Hepatocyte (in vitro differentiated cells): ENCODE measurements at regions not wholly inside any gene's neighbourhood (a gene's known extent, or its start where the extent isn't known, plus 50 kb on each side); places are given as distances from the start of the nearest gene placed in this dataset.

Source experiments
- DNase-seq: peaks from one replicate; pipeline ENCODE4 v3.0.0-alpha.2; 2016; ENCODE audit warnings: low spot score
- H2AFZ ChIP-seq: fragments of 200-600 bp; sonication (generic); 2 replicates; pipeline ENCODE4 v1.6.0; 2016; ENCODE audit warnings: antibody characterized with exemption, mild to moderate bottlenecking
- H3K27ac ChIP-seq: fragments of 200-600 bp; sonication (generic); 2 replicates; pipeline ENCODE4 v1.5.1; 2016; ENCODE audit warnings: mild to moderate bottlenecking
- H3K27me3 ChIP-seq: fragments of 200-600 bp; sonication (generic); 2 replicates; pipeline ENCODE4 v1.6.1; 2016
- H3K36me3 ChIP-seq: fragments of 200-600 bp; sonication (generic); replicated peaks from 2 replicates; pipeline ENCODE4 v1.5.1; 2016; ENCODE audit warnings: low read depth; ENCODE audit not compliant: insufficient read depth
- H3K4me1 ChIP-seq: fragments of 200-600 bp; sonication (generic); 2 replicates; pipeline ENCODE4 v1.5.1; 2016; ENCODE audit warnings: mild to moderate bottlenecking, moderate library complexity; ENCODE audit not compliant: insufficient read depth
- H3K4me2 ChIP-seq: fragments of 200-600 bp; sonication (generic); 2 replicates; pipeline ENCODE4 v1.6.0; 2016
- H3K4me3 ChIP-seq: fragments of 200-600 bp; sonication (generic); 2 replicates; pipeline ENCODE4 v1.5.1; 2016; ENCODE audit warnings: mild to moderate bottlenecking
- H3K79me2 ChIP-seq: fragments of 200-600 bp; sonication (generic); 2 replicates; pipeline ENCODE4 v1.6.0; 2017; ENCODE audit warnings: mild to moderate bottlenecking
- H3K9me2 ChIP-seq: fragments of 200-600 bp; sonication (generic); replicated peaks from 2 replicates; pipeline ENCODE4 v1.6.0; 2017; ENCODE audit warnings: mild to moderate bottlenecking; ENCODE audit not compliant: insufficient read depth
- H3K9me3 ChIP-seq: fragments of 200-600 bp; sonication (generic); 2 replicates; pipeline ENCODE4 v1.5.1; 2016; ENCODE audit warnings: low read depth, mild to moderate bottlenecking
- H4K20me1 ChIP-seq: fragments of 200-600 bp; sonication (generic); 2 replicates; pipeline ENCODE4 v1.6.0; 2016; ENCODE audit warnings: mild to moderate bottlenecking; ENCODE audit not compliant: insufficient read depth, poor library complexity, severe bottlenecking
- CTCF ChIP-seq: fragments of 200-600 bp; sonication (generic); IDR thresholded peaks from 2 replicates; pipeline ENCODE4 v1.5.1; 2016; ENCODE audit warnings: antibody characterized with exemption, mild to moderate bottlenecking; ENCODE audit not compliant: poor library complexity
- EZH2 ChIP-seq: fragments of 200-600 bp; sonication (generic); IDR thresholded peaks from 2 replicates; pipeline ENCODE4 v1.6.1; 2016; ENCODE audit warnings: antibody characterized with exemption, mild to moderate bottlenecking, borderline replicate concordance
- EZH2phosphoT487 ChIP-seq: fragments of 200-600 bp; sonication (generic); IDR thresholded peaks from one replicate; pipeline ENCODE4 v1.6.1; 2018; ENCODE audit warnings: antibody characterized with exemption, mild to moderate bottlenecking, low read depth, moderate library complexity; ENCODE audit not compliant: unreplicated experiment, severe bottlenecking
- WGBS: methylation state at CpG from one replicate; pipeline ENCODE4 v1.1.6; 2016; ENCODE audit warnings: low lambda C conversion rate; ENCODE audit errors: missing lambda C conversion rate; 5-methylcytosine and 5-hydroxymethylcytosine counted together

GRCh38 chr1:60589046-60589748, 493.2 kb upstream of the NFIA start:
- H3K9me3 ChIP-seq = peaks cover 3% of the 10 kb centered on the region
- no peak for DNase-seq
- no peaks in the 10 kb centered on the region for H3K4me1 ChIP-seq
- WGBS = 87% methylated on average over 4 of the region's 4 CpGs
- H3K27me3 ChIP-seq = no peaks in the 10 kb centered on the region
- H2AFZ ChIP-seq = no peak overlapping the region
- H3K36me3 ChIP-seq = no peaks in the 10 kb centered on the region
- H3K9me2 ChIP-seq = no peaks in the 10 kb centered on the region
- TF ChIP-seq CTCF (no peak), EZH2phosphoT487 (no peak), EZH2 (no peak)
- no peaks in the 10 kb centered on the region for H4K20me1 ChIP-seq
- H3K4me3 ChIP-seq = no peak overlapping the region
- H3K27ac ChIP-seq = no peak overlapping the region
- H3K4me2 ChIP-seq = no peak overlapping the region
- no peaks in the 10 kb centered on the region for H3K79me2 ChIP-seq

- Histone ChIP-seq H3K27ac (no peak overlapping the region), H3K4me3 (no peak overlapping the region), H3K36me3 (no peaks in the 10 kb centered on the region), H4K20me1 (no peaks in the 10 kb centered on the region), H3K27me3 (no peaks in the 10 kb centered on the region), H3K4me1 (no peaks in the 10 kb centered on the region), H3K79me2 (no peaks in the 10 kb centered on the region), H2AFZ (no peak overlapping the region), H3K9me3 (peaks cover 15% of the 10 kb centered on the region), H3K4me2 (no peak overlapping the region), H3K9me2 (no peaks in the 10 kb centered on the region)
- 40% methylated on average over 2 of the region's 2 CpGs for WGBS
- no peak for DNase-seq
- TF ChIP-seq EZH2 = no peak
- no peak for TF ChIP-seq EZH2phosphoT487
- no peak for TF ChIP-seq CTCF
Observed at GRCh38 chr1:60584371-60584770, 498.0 kb upstream of the NFIA start.

- no peaks in the 10 kb centered on the region for H3K79me2 ChIP-seq
- 94% methylated on average over 3 of the region's 3 CpGs for WGBS
- no peak overlapping the region for H3K27ac ChIP-seq
- H4K20me1 ChIP-seq = no peaks in the 10 kb centered on the region
- no peak for TF ChIP-seq EZH2phosphoT487
- TF ChIP-seq EZH2 = no peak
- no peak overlapping the region for H3K4me3 ChIP-seq
- no peaks in the 10 kb centered on the region for H3K27me3 ChIP-seq
- H3K9me3 ChIP-seq = peaks cover 15% of the 10 kb centered on the region
- no peak for DNase-seq
- H3K9me2 ChIP-seq = no peaks in the 10 kb centered on the region
- no peaks in the 10 kb centered on the region for H3K4me1 ChIP-seq
- no peaks in the 10 kb centered on the region for H3K36me3 ChIP-seq
- no peak overlapping the region for H3K4me2 ChIP-seq
- H2AFZ ChIP-seq = no peak overlapping the region
Observed at GRCh38 chr1:60583696-60584095, 498.7 kb upstream of the NFIA start.

GRCh38 chr1:60581455-60582220, 500.7 kb upstream of the NFIA start:
- no peaks in the 10 kb centered on the region for H3K9me2 ChIP-seq
- no peaks in the 10 kb centered on the region for H4K20me1 ChIP-seq
- WGBS = 85% methylated on average over 7 of the region's 7 CpGs
- TF ChIP-seq EZH2 (no peak), EZH2phosphoT487 (no peak), CTCF (no peak)
- no peaks in the 10 kb centered on the region for H3K27me3 ChIP-seq
- H2AFZ ChIP-seq = no peak overlapping the region
- no peaks in the 10 kb centered on the region for H3K4me1 ChIP-seq
- peaks cover 15% of the 10 kb centered on the region for H3K9me3 ChIP-seq
- H3K27ac ChIP-seq = no peak overlapping the region
- no peaks in the 10 kb centered on the region for H3K36me3 ChIP-seq
- no peaks in the 10 kb centered on the region for H3K79me2 ChIP-seq
- no peak for DNase-seq
- H3K4me2 ChIP-seq = no peak overlapping the region
- H3K4me3 ChIP-seq = no peak overlapping the region
